HG03442 (cell line): ENCODE measurements at regions not wholly inside any gene's neighbourhood (a gene's known extent, or its start where the extent isn't known, plus 50 kb on each side); places are given as distances from the start of the nearest gene placed in this dataset.
"Not testable (repeated sequence)": the region's sequence is repeated elsewhere in the genome, so short reads cannot be mapped to it uniquely, and the experiment has no call there.

Experiments used
- ATAC-seq: cut with Tn5 transposase; IDR thresholded peaks from one replicate; pipeline ENCODE4 v1.9.1; 2021; ENCODE audit warnings: mild to moderate bottlenecking, moderate library complexity; ENCODE audit not compliant: unreplicated experiment

- ATAC-seq: no peak
Observed at GRCh38 chr3:6447166-6447801, 413.6 kb upstream of the GRM7 start.

- ATAC-seq: peak; percentile 55
Observed at GRCh38 chr3:6448011-6448410, 412.9 kb upstream of the GRM7 start.

- ATAC-seq: no peak
Observed at GRCh38 chr3:6449099-6449498, 411.8 kb upstream of the GRM7 start.

- no peak for ATAC-seq
Observed at GRCh38 chr3:6452974-6453373, 407.9 kb upstream of the GRM7 start.

GRCh38 chr3:6455031-6455430, 405.9 kb upstream of the GRM7 start:
- ATAC-seq: no peak

- ATAC-seq: no peak
Observed at GRCh38 chr3:6467186-6467585, 393.7 kb upstream of the GRM7 start.

- no peak for ATAC-seq
Observed at GRCh38 chr3:6468589-6468988, 392.3 kb upstream of the GRM7 start.

GRCh38 chr3:6471744-6472143, 389.2 kb upstream of the GRM7 start:
- no peak for ATAC-seq

- not testable (repeated sequence) for ATAC-seq
Observed at GRCh38 chr3:6490487-6491327, 370.2 kb upstream of the GRM7 start.

GRCh38 chr3:6491768-6492167, 369.1 kb upstream of the GRM7 start:
- no peak for ATAC-seq

GRCh38 chr3:6492306-6492705, 368.6 kb upstream of the GRM7 start:
- ATAC-seq: no peak

GRCh38 chr3:6498944-6499343, 362.0 kb upstream of the GRM7 start:
- ATAC-seq: not testable (repeated sequence)

GRCh38 chr3:6504347-6504746, 356.6 kb upstream of the GRM7 start:
- ATAC-seq: no peak

- ATAC-seq: no peak
Observed at GRCh38 chr3:6504834-6505233, 356.1 kb upstream of the GRM7 start.

- ATAC-seq: no peak
Observed at GRCh38 chr3:6508410-6508759, 352.5 kb upstream of the GRM7 start.

- ATAC-seq: no peak
Observed at GRCh38 chr3:6509576-6509975, 351.3 kb upstream of the GRM7 start.

- ATAC-seq: no peak
Observed at GRCh38 chr3:6510713-6511112, 350.2 kb upstream of the GRM7 start.

- ATAC-seq: no peak
Observed at GRCh38 chr3:6512172-6512800, 348.6 kb upstream of the GRM7 start.

- ATAC-seq: no peak
Observed at GRCh38 chr3:6516143-6516542, 344.8 kb upstream of the GRM7 start.

GRCh38 chr3:6516694-6517093, 344.2 kb upstream of the GRM7 start:
- no peak for ATAC-seq

GRCh38 chr3:6518709-6519345, 342.1 kb upstream of the GRM7 start:
- ATAC-seq: no peak
